Loucy (cell line): ENCODE measurements at regions not wholly inside any gene's neighbourhood (a gene's known extent, or its start where the extent isn't known, plus 50 kb on each side); places are given as distances from the start of the nearest gene placed in this dataset.

Experiments used
- EZH2phosphoT487 ChIP-seq: fragments of 200-600 bp; IDR thresholded peaks from 2 replicates; pipeline ENCODE4 v1.6.1; 2018; ENCODE audit warnings: antibody characterized with exemption, mild to moderate bottlenecking, moderate library complexity, borderline replicate concordance
- TF ChIP-seq, protein P1 (sequence below): fragments of 200-600 bp; sonication (generic); conservative IDR thresholded peaks from 2 replicates; pipeline ENCODE4 v1.5.1; 2014; ENCODE audit warnings: mild to moderate bottlenecking, antibody characterized with exemption, low read length

DNA sequence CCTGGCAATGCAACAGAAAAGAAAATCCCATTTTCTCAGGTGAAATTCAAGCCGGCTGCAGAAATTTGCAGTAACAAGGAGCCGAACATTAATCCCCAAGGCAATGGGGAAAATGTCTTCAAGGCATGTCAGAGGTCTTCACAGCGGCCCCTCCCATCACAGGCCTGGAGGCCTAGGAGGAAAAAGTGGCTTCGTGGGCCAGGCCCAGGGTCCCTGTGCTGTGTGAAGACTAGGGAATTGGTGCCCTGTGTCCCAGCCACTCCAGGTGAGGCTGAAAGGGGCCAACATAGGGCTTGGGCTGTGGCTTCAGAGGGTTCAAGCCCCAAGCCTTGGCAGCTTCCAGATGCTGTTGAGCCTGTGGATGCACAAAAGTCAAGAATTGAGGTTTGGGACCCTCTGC lies 111.7 kb downstream of the CD24 start:
- TF ChIP-seq, protein P1, sequence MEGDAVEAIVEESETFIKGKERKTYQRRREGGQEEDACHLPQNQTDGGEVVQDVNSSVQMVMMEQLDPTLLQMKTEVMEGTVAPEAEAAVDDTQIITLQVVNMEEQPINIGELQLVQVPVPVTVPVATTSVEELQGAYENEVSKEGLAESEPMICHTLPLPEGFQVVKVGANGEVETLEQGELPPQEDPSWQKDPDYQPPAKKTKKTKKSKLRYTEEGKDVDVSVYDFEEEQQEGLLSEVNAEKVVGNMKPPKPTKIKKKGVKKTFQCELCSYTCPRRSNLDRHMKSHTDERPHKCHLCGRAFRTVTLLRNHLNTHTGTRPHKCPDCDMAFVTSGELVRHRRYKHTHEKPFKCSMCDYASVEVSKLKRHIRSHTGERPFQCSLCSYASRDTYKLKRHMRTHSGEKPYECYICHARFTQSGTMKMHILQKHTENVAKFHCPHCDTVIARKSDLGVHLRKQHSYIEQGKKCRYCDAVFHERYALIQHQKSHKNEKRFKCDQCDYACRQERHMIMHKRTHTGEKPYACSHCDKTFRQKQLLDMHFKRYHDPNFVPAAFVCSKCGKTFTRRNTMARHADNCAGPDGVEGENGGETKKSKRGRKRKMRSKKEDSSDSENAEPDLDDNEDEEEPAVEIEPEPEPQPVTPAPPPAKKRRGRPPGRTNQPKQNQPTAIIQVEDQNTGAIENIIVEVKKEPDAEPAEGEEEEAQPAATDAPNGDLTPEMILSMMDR: no peak
- TF ChIP-seq EZH2phosphoT487: no peak
